Uterus (tissue), 2 donors: ENCODE measurements at regions not wholly inside any gene's neighbourhood (a gene's known extent, or its start where the extent isn't known, plus 50 kb on each side); places are given as distances from the start of the nearest gene placed in this dataset.

Experiments used
- POLR2A ChIP-seq, 2 donors: fragments of 450-650 bp; IDR thresholded peaks; one replicate each; pipeline ENCODE4 v1.6.1; 2016; ENCODE audit warnings: antibody characterized with exemption in 2 of 2, mild to moderate bottlenecking in 1 of 2, moderate library complexity in 1 of 2
- TF ChIP-seq, protein P1 (sequence below), 4 experiments: fragments of 200-600 bp in 2 of 4; fragments of 450-650 bp in 2 of 4; sonication (generic) in 2 of 4; IDR thresholded peaks; one replicate each; pipeline ENCODE4 v1.5.1; 2016 to 2019; ENCODE audit warnings: antibody characterized with exemption in 4 of 4, mild to moderate bottlenecking in 2 of 4, moderate library complexity in 1 of 4

DNA sequence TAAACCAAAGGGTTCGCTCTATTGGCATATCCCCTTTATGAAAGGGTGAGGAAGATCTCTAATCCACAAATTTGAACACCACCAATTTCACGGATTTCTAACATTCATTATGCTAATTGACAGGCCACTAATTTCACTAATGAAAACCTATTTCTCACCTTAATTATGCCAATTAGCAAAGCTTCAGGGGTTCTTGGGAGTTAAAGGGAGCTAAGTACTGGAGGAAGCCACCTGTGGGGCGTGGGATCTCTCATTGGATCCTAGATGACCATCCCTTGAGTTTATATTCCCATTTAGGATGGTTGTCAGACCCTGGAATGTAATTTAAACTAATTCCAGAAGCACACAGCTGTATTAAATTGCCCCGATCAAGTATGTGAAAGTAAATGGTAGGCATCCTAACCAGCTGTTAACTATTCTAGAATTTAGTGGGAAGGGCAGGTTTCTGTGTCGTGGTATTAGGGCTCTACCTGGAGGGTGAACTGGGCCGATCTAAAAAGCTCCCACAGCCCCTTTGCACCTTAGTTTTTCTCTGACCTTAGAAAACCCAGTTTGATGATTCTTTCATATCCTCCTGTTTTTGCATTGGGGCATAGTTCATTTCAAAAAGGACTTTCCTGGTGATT is 77.1 kb downstream of the C9orf152 start:
- TF ChIP-seq, protein P1, sequence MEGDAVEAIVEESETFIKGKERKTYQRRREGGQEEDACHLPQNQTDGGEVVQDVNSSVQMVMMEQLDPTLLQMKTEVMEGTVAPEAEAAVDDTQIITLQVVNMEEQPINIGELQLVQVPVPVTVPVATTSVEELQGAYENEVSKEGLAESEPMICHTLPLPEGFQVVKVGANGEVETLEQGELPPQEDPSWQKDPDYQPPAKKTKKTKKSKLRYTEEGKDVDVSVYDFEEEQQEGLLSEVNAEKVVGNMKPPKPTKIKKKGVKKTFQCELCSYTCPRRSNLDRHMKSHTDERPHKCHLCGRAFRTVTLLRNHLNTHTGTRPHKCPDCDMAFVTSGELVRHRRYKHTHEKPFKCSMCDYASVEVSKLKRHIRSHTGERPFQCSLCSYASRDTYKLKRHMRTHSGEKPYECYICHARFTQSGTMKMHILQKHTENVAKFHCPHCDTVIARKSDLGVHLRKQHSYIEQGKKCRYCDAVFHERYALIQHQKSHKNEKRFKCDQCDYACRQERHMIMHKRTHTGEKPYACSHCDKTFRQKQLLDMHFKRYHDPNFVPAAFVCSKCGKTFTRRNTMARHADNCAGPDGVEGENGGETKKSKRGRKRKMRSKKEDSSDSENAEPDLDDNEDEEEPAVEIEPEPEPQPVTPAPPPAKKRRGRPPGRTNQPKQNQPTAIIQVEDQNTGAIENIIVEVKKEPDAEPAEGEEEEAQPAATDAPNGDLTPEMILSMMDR (IDR thresholded peaks at IDR 0.05) = no peak
- TF ChIP-seq POLR2A (IDR thresholded peaks at IDR 0.05) = no peak
